SK-N-SH treated with all-trans-retinoic acid at 6 μM for 48 hours (cell line): ENCODE measurements at regions not wholly inside any gene's neighbourhood (a gene's known extent, or its start where the extent isn't known, plus 50 kb on each side); places are given as distances from the start of the nearest gene placed in this dataset.

Source experiments
- ATAC-seq: fragments of 200-7000 bp; cut with Tn5 transposase; 3 replicates; pipeline ENCODE4 v1.9.1; 2020; ENCODE audit warnings: mild to moderate bottlenecking, moderate library complexity
- ARNTL ChIP-seq: fragments of 450-650 bp; formaldehyde crosslinking; IDR thresholded peaks from 2 replicates; pipeline ENCODE4 v1.5.0; 2020; ENCODE audit warnings: low read depth, mild to moderate bottlenecking, moderate library complexity, borderline replicate concordance
- BACH2 ChIP-seq: fragments of 250-450 bp; sonication (Bioruptor Pico); IDR thresholded peaks from 2 replicates; pipeline ENCODE4 v1.9.0; 2021; ENCODE audit warnings: mild to moderate bottlenecking, borderline replicate concordance
- CSDC2 ChIP-seq: fragments of 250-450 bp; sonication (Bioruptor Pico); IDR thresholded peaks from 2 replicates; pipeline ENCODE4 v1.5.0; 2020; ENCODE audit warnings: mild to moderate bottlenecking, moderate library complexity
- ESRRG ChIP-seq: fragments of 250-450 bp; sonication (Bioruptor Pico); IDR thresholded peaks from 2 replicates; pipeline ENCODE4 v1.6.1; 2021; ENCODE audit warnings: mild to moderate bottlenecking
- GLIS3 ChIP-seq: fragments of 250-450 bp; sonication (Bioruptor Pico); IDR thresholded peaks from 2 replicates; pipeline ENCODE4 v1.5.0; 2020; ENCODE audit warnings: mild to moderate bottlenecking, moderate library complexity
- OSR1 ChIP-seq: fragments of 250-450 bp; sonication (Bioruptor Pico); IDR thresholded peaks from 2 replicates; pipeline ENCODE4 v1.8.0; 2022; ENCODE audit warnings: moderate library complexity, mild to moderate bottlenecking, inconsistent platforms
- POU6F1 ChIP-seq: fragments of 250-450 bp; sonication (Bioruptor Pico); IDR thresholded peaks from 2 replicates; pipeline ENCODE4 v1.8.0; 2021; ENCODE audit warnings: low read depth, mild to moderate bottlenecking, moderate library complexity, borderline replicate concordance
- PPARA ChIP-seq: fragments of 250-450 bp; sonication (Bioruptor Pico); IDR thresholded peaks from 2 replicates; pipeline ENCODE4 v1.5.0; 2020; ENCODE audit warnings: mild to moderate bottlenecking, borderline replicate concordance
- SNAI2 ChIP-seq: fragments of 250-450 bp; sonication (Bioruptor Pico); IDR thresholded peaks from 2 replicates; pipeline ENCODE4 v1.5.0; 2020; ENCODE audit warnings: mild to moderate bottlenecking, moderate library complexity
- TOX ChIP-seq: fragments of 250-450 bp; sonication (Bioruptor Pico); IDR thresholded peaks from 2 replicates; pipeline ENCODE4 v1.8.0; 2021; ENCODE audit warnings: mild to moderate bottlenecking, moderate library complexity, borderline replicate concordance
- ZFP3 ChIP-seq: fragments of 250-450 bp; sonication (Bioruptor Pico); IDR thresholded peaks from 2 replicates; pipeline ENCODE4 v1.5.0; 2020; ENCODE audit warnings: mild to moderate bottlenecking, moderate library complexity
- ZFP30 ChIP-seq: fragments of 450-650 bp; formaldehyde crosslinking; IDR thresholded peaks from 2 replicates; pipeline ENCODE4 v1.5.0; 2022; ENCODE audit warnings: mild to moderate bottlenecking, moderate library complexity
- ZNF565 ChIP-seq: fragments of 450-650 bp; formaldehyde crosslinking; conservative IDR thresholded peaks from 2 replicates; pipeline ENCODE4 v1.5.0; 2020; ENCODE audit warnings: low read depth, mild to moderate bottlenecking, moderate library complexity
- TF ChIP-seq, protein P1 (sequence below): fragments of 250-450 bp; sonication (Bioruptor Pico); IDR thresholded peaks from 2 replicates; pipeline ENCODE4 v1.8.0; 2020; ENCODE audit warnings: mild to moderate bottlenecking, moderate library complexity, borderline replicate concordance
- TF ChIP-seq, protein P2 (sequence below): fragments of 250-450 bp; sonication (Bioruptor Pico); IDR thresholded peaks from 2 replicates; pipeline ENCODE4 v1.5.0; 2020; ENCODE audit warnings: mild to moderate bottlenecking, moderate library complexity
- TF ChIP-seq, protein P3 (sequence below): fragments of 250-450 bp; sonication (Bioruptor Pico); IDR thresholded peaks from 2 replicates; pipeline ENCODE4 v1.5.1; 2020; ENCODE audit warnings: low read depth, mild to moderate bottlenecking, moderate library complexity

- no peak for TF ChIP-seq SNAI2 (CRISPR knock-in tag)
- no peak for TF ChIP-seq TOX (CRISPR knock-in tag)
- TF ChIP-seq ZFP3 (CRISPR knock-in tag), result no peak
- TF ChIP-seq, protein P1, sequence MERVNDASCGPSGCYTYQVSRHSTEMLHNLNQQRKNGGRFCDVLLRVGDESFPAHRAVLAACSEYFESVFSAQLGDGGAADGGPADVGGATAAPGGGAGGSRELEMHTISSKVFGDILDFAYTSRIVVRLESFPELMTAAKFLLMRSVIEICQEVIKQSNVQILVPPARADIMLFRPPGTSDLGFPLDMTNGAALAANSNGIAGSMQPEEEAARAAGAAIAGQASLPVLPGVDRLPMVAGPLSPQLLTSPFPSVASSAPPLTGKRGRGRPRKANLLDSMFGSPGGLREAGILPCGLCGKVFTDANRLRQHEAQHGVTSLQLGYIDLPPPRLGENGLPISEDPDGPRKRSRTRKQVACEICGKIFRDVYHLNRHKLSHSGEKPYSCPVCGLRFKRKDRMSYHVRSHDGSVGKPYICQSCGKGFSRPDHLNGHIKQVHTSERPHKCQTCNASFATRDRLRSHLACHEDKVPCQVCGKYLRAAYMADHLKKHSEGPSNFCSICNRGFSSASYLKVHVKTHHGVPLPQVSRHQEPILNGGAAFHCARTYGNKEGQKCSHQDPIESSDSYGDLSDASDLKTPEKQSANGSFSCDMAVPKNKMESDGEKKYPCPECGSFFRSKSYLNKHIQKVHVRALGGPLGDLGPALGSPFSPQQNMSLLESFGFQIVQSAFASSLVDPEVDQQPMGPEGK (CRISPR knock-in tag), result no peak
- TF ChIP-seq ESRRG (CRISPR knock-in tag), result no peak
- no peak for ATAC-seq
Observed at GRCh38 chr5:124923131-124923530, 176.7 kb upstream of the ZNF608 start.

- TF ChIP-seq GLIS3 (CRISPR knock-in tag), result no peak
- TF ChIP-seq PPARA (CRISPR knock-in tag), result no peak
- TF ChIP-seq POU6F1, result no peak
- TF ChIP-seq OSR1 (CRISPR knock-in tag), result no peak
- TF ChIP-seq ARNTL (CRISPR knock-in tag), result no peak
- TF ChIP-seq, protein P1 (CRISPR knock-in tag), result no peak
- no peak for TF ChIP-seq CSDC2 (CRISPR knock-in tag)
- no peak for TF ChIP-seq SNAI2 (CRISPR knock-in tag)
- TF ChIP-seq, protein P2, sequence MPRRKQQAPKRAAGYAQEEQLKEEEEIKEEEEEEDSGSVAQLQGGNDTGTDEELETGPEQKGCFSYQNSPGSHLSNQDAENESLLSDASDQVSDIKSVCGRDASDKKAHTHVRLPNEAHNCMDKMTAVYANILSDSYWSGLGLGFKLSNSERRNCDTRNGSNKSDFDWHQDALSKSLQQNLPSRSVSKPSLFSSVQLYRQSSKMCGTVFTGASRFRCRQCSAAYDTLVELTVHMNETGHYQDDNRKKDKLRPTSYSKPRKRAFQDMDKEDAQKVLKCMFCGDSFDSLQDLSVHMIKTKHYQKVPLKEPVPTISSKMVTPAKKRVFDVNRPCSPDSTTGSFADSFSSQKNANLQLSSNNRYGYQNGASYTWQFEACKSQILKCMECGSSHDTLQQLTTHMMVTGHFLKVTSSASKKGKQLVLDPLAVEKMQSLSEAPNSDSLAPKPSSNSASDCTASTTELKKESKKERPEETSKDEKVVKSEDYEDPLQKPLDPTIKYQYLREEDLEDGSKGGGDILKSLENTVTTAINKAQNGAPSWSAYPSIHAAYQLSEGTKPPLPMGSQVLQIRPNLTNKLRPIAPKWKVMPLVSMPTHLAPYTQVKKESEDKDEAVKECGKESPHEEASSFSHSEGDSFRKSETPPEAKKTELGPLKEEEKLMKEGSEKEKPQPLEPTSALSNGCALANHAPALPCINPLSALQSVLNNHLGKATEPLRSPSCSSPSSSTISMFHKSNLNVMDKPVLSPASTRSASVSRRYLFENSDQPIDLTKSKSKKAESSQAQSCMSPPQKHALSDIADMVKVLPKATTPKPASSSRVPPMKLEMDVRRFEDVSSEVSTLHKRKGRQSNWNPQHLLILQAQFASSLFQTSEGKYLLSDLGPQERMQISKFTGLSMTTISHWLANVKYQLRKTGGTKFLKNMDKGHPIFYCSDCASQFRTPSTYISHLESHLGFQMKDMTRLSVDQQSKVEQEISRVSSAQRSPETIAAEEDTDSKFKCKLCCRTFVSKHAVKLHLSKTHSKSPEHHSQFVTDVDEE, result no peak
- no peak for TF ChIP-seq TOX (CRISPR knock-in tag)
- TF ChIP-seq BACH2 (CRISPR knock-in tag), result no peak
- TF ChIP-seq, all 23 proteins: peak for 0
- ATAC-seq, result no peak
Observed at GRCh38 chr5:124924729-124925128, 178.3 kb upstream of the ZNF608 start.

DNA sequence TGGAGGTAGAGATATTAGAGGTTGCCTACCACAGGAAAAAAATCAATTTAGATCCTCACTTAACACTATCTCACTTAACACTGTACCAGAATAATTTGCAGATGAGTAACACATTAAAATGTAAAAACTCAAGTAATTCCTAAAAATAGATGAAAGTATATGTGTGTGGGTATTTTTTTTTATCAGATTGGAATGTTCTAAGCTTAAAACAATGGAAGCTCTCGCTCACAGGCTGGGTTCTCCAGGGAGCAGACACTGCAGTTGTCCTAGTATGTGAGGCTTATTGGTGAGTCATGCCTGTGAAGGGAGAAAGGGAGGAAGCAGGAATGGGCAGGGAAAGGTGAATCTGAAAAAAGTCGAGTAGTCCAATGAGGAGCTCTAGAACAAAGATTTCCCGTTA is 181.3 kb upstream of the ZNF608 start:
- TF ChIP-seq TOX (CRISPR knock-in tag) (no peak), BACH2 (CRISPR knock-in tag) (no peak), POU6F1 (no peak), ZNF565 (CRISPR knock-in tag) (no peak), CSDC2 (CRISPR knock-in tag) (no peak), ZFP3 (CRISPR knock-in tag) (no peak), ZFP30 (CRISPR knock-in tag) (no peak)
- TF ChIP-seq, protein P1 (CRISPR knock-in tag), result no peak
- TF ChIP-seq, protein P3, sequence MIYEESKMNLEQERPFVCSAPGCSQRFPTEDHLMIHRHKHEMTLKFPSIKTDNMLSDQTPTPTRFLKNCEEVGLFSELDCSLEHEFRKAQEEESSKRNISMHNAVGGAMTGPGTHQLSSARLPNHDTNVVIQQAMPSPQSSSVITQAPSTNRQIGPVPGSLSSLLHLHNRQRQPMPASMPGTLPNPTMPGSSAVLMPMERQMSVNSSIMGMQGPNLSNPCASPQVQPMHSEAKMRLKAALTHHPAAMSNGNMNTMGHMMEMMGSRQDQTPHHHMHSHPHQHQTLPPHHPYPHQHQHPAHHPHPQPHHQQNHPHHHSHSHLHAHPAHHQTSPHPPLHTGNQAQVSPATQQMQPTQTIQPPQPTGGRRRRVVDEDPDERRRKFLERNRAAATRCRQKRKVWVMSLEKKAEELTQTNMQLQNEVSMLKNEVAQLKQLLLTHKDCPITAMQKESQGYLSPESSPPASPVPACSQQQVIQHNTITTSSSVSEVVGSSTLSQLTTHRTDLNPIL (CRISPR knock-in tag), result no peak
- ATAC-seq, result peak; percentile 37; the same call in 1 of the 3 replicates
